Progenitor cell of endocrine pancreas (in vitro differentiated cells): ENCODE measurements at regions not wholly inside any gene's neighbourhood (a gene's known extent, or its start where the extent isn't known, plus 50 kb on each side); places are given as distances from the start of the nearest gene placed in this dataset.

Experiments
- DNase-seq: peaks from one replicate; pipeline ENCODE4 v3.0.0; 2021; ENCODE audit warnings: low spot score; ENCODE audit not compliant: unreplicated experiment
- H3K27ac Mint-ChIP-seq: 2 replicates; pipeline ENCODE4 v1.8.0; 2021; ENCODE audit warnings: mild to moderate bottlenecking, moderate library complexity, mixed read lengths
- H3K27me3 Mint-ChIP-seq: 2 replicates; pipeline ENCODE4 v1.8.0; 2021; ENCODE audit warnings: mixed read lengths
- H3K36me3 Mint-ChIP-seq: 2 replicates; pipeline ENCODE4 v1.8.0; 2022; ENCODE audit warnings: mixed read lengths; ENCODE audit not compliant: insufficient read depth
- H3K4me1 Mint-ChIP-seq: 2 replicates; pipeline ENCODE4 v1.8.0; 2021; ENCODE audit warnings: low read depth, mixed read lengths
- H3K4me3 Mint-ChIP-seq: 2 replicates; pipeline ENCODE4 v1.8.0; 2021; ENCODE audit warnings: low read depth, mild to moderate bottlenecking, moderate library complexity, mixed read lengths
- H3K9me3 Mint-ChIP-seq: 2 replicates; pipeline ENCODE4 v1.8.0; 2021; ENCODE audit warnings: low read depth, mixed read lengths
- CTCF ChIP-seq: fragments of 200-600 bp; sonication (generic); IDR thresholded peaks from one replicate; pipeline ENCODE4 v1.5.0; 2021; ENCODE audit warnings: antibody characterized with exemption, mild to moderate bottlenecking; ENCODE audit not compliant: unreplicated experiment

DNA sequence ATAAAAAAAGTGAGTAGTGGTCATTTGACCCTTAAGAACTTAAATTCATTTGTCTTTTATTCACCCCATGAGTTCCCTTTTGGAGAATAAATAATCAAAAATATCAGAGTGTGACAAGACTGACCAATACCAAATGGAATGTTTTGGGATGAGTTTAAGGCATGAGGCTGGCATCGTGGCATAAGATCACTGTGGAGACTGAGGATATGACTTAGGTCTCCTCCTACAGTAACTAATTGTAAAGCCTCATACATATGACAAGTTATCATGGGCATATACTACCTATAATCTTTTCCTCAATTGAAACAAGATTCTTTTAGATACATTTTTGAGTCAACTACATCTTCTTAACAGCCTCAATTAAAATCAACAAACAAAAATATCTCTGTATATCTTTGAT, 782.0 kb downstream of the SLITRK1 start:
- H3K36me3 Mint-ChIP-seq = no peaks in the 10 kb centered on the region
- H3K9me3 Mint-ChIP-seq = no peaks in the 10 kb centered on the region
- no peaks in the 10 kb centered on the region for H3K4me1 Mint-ChIP-seq

DNA sequence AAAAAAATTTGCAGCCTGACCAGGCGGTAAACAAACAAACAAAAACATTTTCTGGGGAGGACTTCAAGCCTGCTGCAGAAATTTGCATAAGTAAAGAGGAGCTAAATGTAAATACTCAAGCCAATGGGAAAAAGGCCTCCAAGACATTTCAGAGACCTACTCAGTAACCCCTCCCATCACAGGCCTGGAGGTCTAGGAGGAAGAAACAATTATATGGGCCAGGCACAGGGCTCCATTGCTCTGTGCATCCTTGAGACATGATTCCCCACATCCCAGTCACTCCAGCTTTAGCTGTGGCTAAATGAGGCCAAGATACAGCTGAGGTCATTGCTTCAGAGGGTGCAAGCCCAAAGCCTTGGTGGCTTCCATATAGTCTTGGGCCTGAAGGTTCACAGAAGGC, 793.4 kb downstream of the SLITRK1 start:
- no peak for TF ChIP-seq CTCF
- Mint-ChIP-seq H3K4me3 (no peak overlapping the region), H3K27me3 (no peaks in the 10 kb centered on the region), H3K9me3 (peaks cover 18% of the 10 kb centered on the region), H3K36me3 (no peaks in the 10 kb centered on the region), H3K27ac (no peak overlapping the region), H3K4me1 (peaks cover 6% of the 10 kb centered on the region)
- DNase-seq = no peak

More for the DNA sequence above, 782.0 kb downstream of the SLITRK1 start:
- TF ChIP-seq CTCF = no peak
- Mint-ChIP-seq H3K27ac (no peak overlapping the region), H3K4me3 (no peak overlapping the region), H3K27me3 (no peaks in the 10 kb centered on the region)
- DNase-seq = no peak

DNA sequence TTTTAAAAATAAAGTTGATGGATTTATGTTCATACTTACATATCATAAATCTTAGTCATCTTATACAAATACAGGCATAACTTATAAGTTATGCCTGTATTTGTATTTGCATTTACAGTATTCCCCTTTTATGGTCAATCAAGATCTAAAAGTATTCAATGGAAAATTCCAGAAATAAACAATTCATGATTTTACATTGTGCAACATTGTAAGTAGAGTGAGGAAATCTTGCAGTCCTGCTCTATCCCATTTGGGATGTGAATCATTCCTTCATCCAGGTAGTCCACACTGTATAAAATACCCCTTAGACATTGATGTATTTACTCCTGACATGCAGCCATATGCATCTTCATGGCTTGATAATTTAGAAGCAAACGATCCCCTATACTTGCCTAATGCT, 795.3 kb downstream of the SLITRK1 start:
- no peaks in the 10 kb centered on the region for H3K36me3 Mint-ChIP-seq
- no peak overlapping the region for H3K4me3 Mint-ChIP-seq
- no peak overlapping the region for H3K27ac Mint-ChIP-seq
- H3K9me3 Mint-ChIP-seq = peaks cover 23% of the 10 kb centered on the region
- TF ChIP-seq CTCF = no peak
- peaks cover 2% of the 10 kb centered on the region for H3K4me1 Mint-ChIP-seq
- H3K27me3 Mint-ChIP-seq = no peaks in the 10 kb centered on the region
- no peak for DNase-seq

DNA sequence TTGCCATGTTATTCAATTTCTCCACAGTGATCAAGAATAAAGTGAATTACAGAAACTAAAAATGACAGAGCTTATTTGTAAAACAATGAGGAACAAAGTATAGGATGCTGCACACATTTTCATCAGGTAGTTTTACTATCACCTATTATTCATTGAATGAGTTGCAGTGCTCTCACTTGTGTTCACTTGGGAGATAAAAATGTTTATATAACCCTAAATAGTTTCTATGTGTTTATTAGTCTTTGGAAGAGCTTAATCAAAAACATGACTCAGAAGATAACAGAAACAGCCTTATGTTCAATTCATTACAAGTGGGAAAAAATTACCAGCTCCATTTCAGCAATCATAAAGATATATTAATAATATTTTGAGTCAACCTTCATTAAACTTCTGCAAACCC, 796.2 kb downstream of the SLITRK1 start:
- DNase-seq = no peak
- Mint-ChIP-seq H3K27me3 (no peaks in the 10 kb centered on the region), H3K36me3 (no peaks in the 10 kb centered on the region), H3K27ac (no peak overlapping the region), H3K4me1 (no peaks in the 10 kb centered on the region), H3K4me3 (no peak overlapping the region), H3K9me3 (peaks cover 21% of the 10 kb centered on the region)
- TF ChIP-seq CTCF = no peak

GRCh38 chr13:83085186-83085900, 796.9 kb downstream of the SLITRK1 start:
- no peak overlapping the region for H3K4me3 Mint-ChIP-seq
- H3K9me3 Mint-ChIP-seq = peaks cover 16% of the 10 kb centered on the region
- H3K27ac Mint-ChIP-seq = no peak overlapping the region
- no peak for DNase-seq
- no peaks in the 10 kb centered on the region for H3K36me3 Mint-ChIP-seq
- TF ChIP-seq CTCF = no peak
- no peaks in the 10 kb centered on the region for H3K4me1 Mint-ChIP-seq
- no peaks in the 10 kb centered on the region for H3K27me3 Mint-ChIP-seq
